ENCODE measurements at regions not wholly inside any gene's neighbourhood (a gene's known extent, or its start where the extent isn't known, plus 50 kb on each side); places are given as distances from the start of the nearest gene placed in this dataset.

DNA sequence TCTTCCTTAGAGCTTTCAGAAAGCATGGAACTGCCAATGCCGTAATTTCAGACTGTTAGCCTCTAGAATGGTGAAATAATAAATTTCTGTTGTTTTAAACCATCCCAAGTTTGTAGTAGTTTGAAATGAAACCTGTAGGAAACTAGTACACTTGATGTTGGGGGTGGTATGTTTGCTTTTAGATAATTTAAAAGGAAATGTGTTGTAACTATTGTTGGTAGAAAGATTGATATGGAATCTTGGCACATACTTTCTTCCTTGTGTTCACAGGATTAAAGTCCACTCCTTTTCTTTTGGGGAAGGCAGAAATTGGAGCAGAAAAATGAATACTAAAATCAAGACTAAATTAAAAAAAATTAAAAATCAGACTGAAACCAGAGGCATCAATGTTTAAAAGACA, 66.0 kb upstream of the ARRDC3 start:
- TF ChIP-seq, protein P1, sequence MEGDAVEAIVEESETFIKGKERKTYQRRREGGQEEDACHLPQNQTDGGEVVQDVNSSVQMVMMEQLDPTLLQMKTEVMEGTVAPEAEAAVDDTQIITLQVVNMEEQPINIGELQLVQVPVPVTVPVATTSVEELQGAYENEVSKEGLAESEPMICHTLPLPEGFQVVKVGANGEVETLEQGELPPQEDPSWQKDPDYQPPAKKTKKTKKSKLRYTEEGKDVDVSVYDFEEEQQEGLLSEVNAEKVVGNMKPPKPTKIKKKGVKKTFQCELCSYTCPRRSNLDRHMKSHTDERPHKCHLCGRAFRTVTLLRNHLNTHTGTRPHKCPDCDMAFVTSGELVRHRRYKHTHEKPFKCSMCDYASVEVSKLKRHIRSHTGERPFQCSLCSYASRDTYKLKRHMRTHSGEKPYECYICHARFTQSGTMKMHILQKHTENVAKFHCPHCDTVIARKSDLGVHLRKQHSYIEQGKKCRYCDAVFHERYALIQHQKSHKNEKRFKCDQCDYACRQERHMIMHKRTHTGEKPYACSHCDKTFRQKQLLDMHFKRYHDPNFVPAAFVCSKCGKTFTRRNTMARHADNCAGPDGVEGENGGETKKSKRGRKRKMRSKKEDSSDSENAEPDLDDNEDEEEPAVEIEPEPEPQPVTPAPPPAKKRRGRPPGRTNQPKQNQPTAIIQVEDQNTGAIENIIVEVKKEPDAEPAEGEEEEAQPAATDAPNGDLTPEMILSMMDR (IDR thresholded peaks at IDR 0.05 in 8 of 11, conservative IDR thresholded peaks at IDR 0.05 in 3 of 11), result no peak
- TF ChIP-seq POLR2A (IDR thresholded peaks at IDR 0.05), result no peak

Data from spleen (tissue), 7 donors.